IMR-90 (cell line): ENCODE measurements at regions not wholly inside any gene's neighbourhood (a gene's known extent, or its start where the extent isn't known, plus 50 kb on each side); places are given as distances from the start of the nearest gene placed in this dataset.

Experiments
- ATAC-seq: fragments of 200-7000 bp; cut with Tn5 transposase; 2 replicates; pipeline ENCODE4 v1.9.1; 2020; ENCODE audit warnings: low read depth, mild to moderate bottlenecking, moderate library complexity
- BruUV-seq: library from RNA; stranded (reverse); fragments of 400-500 nt; replicated peaks from 2 replicates; lab custom pipeline; 2021; lab: Mats Ljungman, UMichigan
- CTCF ChIA-PET: fragments of 300-600 bp; formaldehyde crosslinking; extraction: SDS; loops from one replicate; lab custom pipeline; 2021; ENCODE audit warnings: antibody characterized with exemption; lab: Yijun Ruan, JAX
- POLR2A ChIA-PET: fragments of 300-600 bp; sonication (Branson Sonifier 250); formaldehyde crosslinking; loops from one replicate; lab custom pipeline; 2022; ENCODE audit warnings: antibody characterized with exemption; ENCODE audit not compliant: unreplicated experiment; lab: Charles Lee
- DNase-seq: peaks from one replicate; pipeline ENCODE4 v3.0.0; 2013
- H2AFZ ChIP-seq: replicated peaks from 2 replicates; pipeline ENCODE3; 2013; ENCODE audit warnings: low read length, mild to moderate bottlenecking; ENCODE audit not compliant: poor library complexity
- H2AK5ac ChIP-seq: 2 replicates; pipeline ENCODE4 v1.6.1; 2013; ENCODE audit warnings: low read depth, low read length, inconsistent platforms
- H2AK9ac ChIP-seq: replicated peaks from 2 replicates; pipeline ENCODE3; 2013; ENCODE audit warnings: mild to moderate bottlenecking, low read depth, low read length, moderate library complexity; ENCODE audit not compliant: poor library complexity
- H2BK120ac ChIP-seq: 2 replicates; pipeline ENCODE4 v1.6.1; 2013; ENCODE audit warnings: low read depth, low read length, inconsistent platforms
- H2BK15ac ChIP-seq: 3 replicates; pipeline ENCODE4 v1.6.1; 2013; ENCODE audit warnings: low read depth, low read length, inconsistent platforms
- H2BK20ac ChIP-seq: 2 replicates; pipeline ENCODE4 v1.6.1; 2013; ENCODE audit warnings: low read depth, mild to moderate bottlenecking, inconsistent platforms, low read length, moderate library complexity
- H2BK5ac ChIP-seq: 2 replicates; pipeline ENCODE4 v1.6.1; 2013; ENCODE audit warnings: mild to moderate bottlenecking, low read depth, low read length, inconsistent platforms; ENCODE audit not compliant: poor library complexity, severe bottlenecking
- H3K14ac ChIP-seq: replicated peaks from 2 replicates; pipeline ENCODE4 v1.6.1; 2013; ENCODE audit warnings: low read depth, low read length, inconsistent platforms
- H3K18ac ChIP-seq: 2 replicates; pipeline ENCODE4 v1.6.1; 2013; ENCODE audit warnings: low read depth, low read length, control low read depth
- H3K23ac ChIP-seq: 2 replicates; pipeline ENCODE4 v1.6.1; 2013; ENCODE audit warnings: low read depth, low read length, inconsistent platforms
- H3K27ac ChIP-seq: 2 replicates; pipeline ENCODE4 v1.5.1; 2013; ENCODE audit warnings: mild to moderate bottlenecking, control low read depth, low read length; ENCODE audit not compliant: insufficient read depth
- H3K27me3 ChIP-seq: 2 replicates; pipeline ENCODE4 v1.6.1; 2013; ENCODE audit warnings: low read length; ENCODE audit not compliant: control insufficient read depth, insufficient read depth
- H3K36me3 ChIP-seq: 2 replicates; pipeline ENCODE4 v1.6.1; 2013; ENCODE audit warnings: low read length, mixed read lengths; ENCODE audit not compliant: control insufficient read depth, insufficient read depth
- H3K4ac ChIP-seq: 2 replicates; pipeline ENCODE4 v1.6.1; 2013; ENCODE audit warnings: low read depth, low read length, inconsistent platforms
- H3K4me1 ChIP-seq: 2 replicates; pipeline ENCODE4 v1.6.1; 2013; ENCODE audit warnings: low read length, mixed read lengths; ENCODE audit not compliant: control insufficient read depth, insufficient read depth
- H3K4me2 ChIP-seq: 2 replicates; pipeline ENCODE4 v1.6.1; 2013; ENCODE audit warnings: low read depth, mild to moderate bottlenecking, control low read depth, low read length, moderate library complexity
- H3K4me3 ChIP-seq: 2 replicates; pipeline ENCODE4 v1.5.1; 2013; ENCODE audit warnings: low read depth, mild to moderate bottlenecking, control low read depth, low read length, moderate library complexity; ENCODE audit not compliant: insufficient read depth
- H3K56ac ChIP-seq: 2 replicates; pipeline ENCODE4 v1.6.1; 2013; ENCODE audit warnings: low read length, inconsistent platforms; ENCODE audit not compliant: insufficient read depth; ENCODE audit errors: extremely low read depth
- H3K79me1 ChIP-seq, 2 experiments: 2 replicates each; pipeline ENCODE4 v1.6.1; 2013; ENCODE audit warnings: low read length in 2 of 2, inconsistent platforms in 1 of 2, low read depth in 1 of 2
- H3K9ac ChIP-seq: 2 replicates; pipeline ENCODE4 v1.6.1; 2013; ENCODE audit warnings: low read depth, low read length, control low read depth
- H3K9me1 ChIP-seq: 2 replicates; pipeline ENCODE4 v1.6.1; 2013; ENCODE audit warnings: low read length, inconsistent platforms; ENCODE audit not compliant: insufficient read depth
- H3K9me3 ChIP-seq: 2 replicates; pipeline ENCODE4 v1.6.1; 2013; ENCODE audit warnings: low read length; ENCODE audit not compliant: control insufficient read depth, insufficient read depth
- H4K20me1 ChIP-seq: 2 replicates; pipeline ENCODE4 v1.6.1; 2013; ENCODE audit warnings: low read length, inconsistent platforms; ENCODE audit not compliant: insufficient read depth
- H4K5ac ChIP-seq: 2 replicates; pipeline ENCODE4 v1.6.1; 2013; ENCODE audit warnings: mild to moderate bottlenecking, low read depth, low read length, control low read depth
- H4K8ac ChIP-seq, 2 experiments: 2 replicates each; pipeline ENCODE4 v1.6.1; 2013; ENCODE audit warnings: low read depth in 2 of 2, low read length in 2 of 2, control low read depth in 1 of 2, inconsistent platforms in 1 of 2
- H4K91ac ChIP-seq: 2 replicates; pipeline ENCODE4 v1.6.1; 2013; ENCODE audit warnings: low read depth, low read length, inconsistent platforms; ENCODE audit not compliant: insufficient read depth
- BHLHE40 ChIP-seq: fragments of 150-350 bp; IDR thresholded peaks from 2 replicates; pipeline ENCODE4 v1.6.1; 2016; ENCODE audit warnings: mild to moderate bottlenecking, low read depth, low read length
- CHD1 ChIP-seq: IDR thresholded peaks from 2 replicates; pipeline ENCODE4 v1.6.1; 2012; ENCODE audit warnings: low read depth, low read length, improper control_type of control experiment
- FOS ChIP-seq: fragments of 150-350 bp; IDR thresholded peaks from 2 replicates; pipeline ENCODE4 v1.6.1; 2016; ENCODE audit warnings: low read depth, low read length
- MAZ ChIP-seq: IDR thresholded peaks from 2 replicates; pipeline ENCODE4 v1.6.1; 2012; ENCODE audit warnings: low read depth, mild to moderate bottlenecking, low read length, improper control_type of control experiment, moderate library complexity, borderline replicate concordance
- MXI1 ChIP-seq: IDR thresholded peaks from 2 replicates; pipeline ENCODE4 v1.6.1; 2012; ENCODE audit warnings: low read depth, mild to moderate bottlenecking, low read length, moderate library complexity, borderline replicate concordance
- RAD21 ChIP-seq: IDR thresholded peaks from 2 replicates; pipeline ENCODE4 v1.6.1; 2012; ENCODE audit warnings: low read length, improper control_type of control experiment
- RCOR1 ChIP-seq: IDR thresholded peaks from 2 replicates; pipeline ENCODE4 v1.6.1; 2012; ENCODE audit warnings: mild to moderate bottlenecking, low read length, improper control_type of control experiment; ENCODE audit not compliant: insufficient replicate concordance
- WGBS, 2 experiments: methylation state at CpG; one replicate each; pipeline versions ENCODE4 v1.1.5 to v1.1.7; 2013; ENCODE audit warnings: missing lambda C conversion rate in 2 of 2; ENCODE audit not compliant: insufficient read length in 1 of 2; ENCODE audit errors: extremely low coverage in 2 of 2; 5-methylcytosine and 5-hydroxymethylcytosine counted together
- dilution Hi-C: fragments of 300-500 bp; cut with HindIII; formaldehyde crosslinking; loops from one replicate; pipeline ENCODE4 v1.14.3; 2018; ENCODE audit warnings: low sequenced_read_pairs; ENCODE audit not compliant: unreplicated experiment
- in situ Hi-C: fragments of 300-500 bp; cut with MboI; formaldehyde crosslinking; loops from 3 replicates; pipeline ENCODE4 v1.14.3; 2019; ENCODE audit warnings: low sequenced_read_pairs, inconsistent platforms, mixed read lengths
- intact Hi-C: fragments of 100-400 bp; cut with micrococcal nuclease; formaldehyde crosslinking; loops from 2 replicates; pipeline ENCODE4 v1.10.0; 2022

DNA sequence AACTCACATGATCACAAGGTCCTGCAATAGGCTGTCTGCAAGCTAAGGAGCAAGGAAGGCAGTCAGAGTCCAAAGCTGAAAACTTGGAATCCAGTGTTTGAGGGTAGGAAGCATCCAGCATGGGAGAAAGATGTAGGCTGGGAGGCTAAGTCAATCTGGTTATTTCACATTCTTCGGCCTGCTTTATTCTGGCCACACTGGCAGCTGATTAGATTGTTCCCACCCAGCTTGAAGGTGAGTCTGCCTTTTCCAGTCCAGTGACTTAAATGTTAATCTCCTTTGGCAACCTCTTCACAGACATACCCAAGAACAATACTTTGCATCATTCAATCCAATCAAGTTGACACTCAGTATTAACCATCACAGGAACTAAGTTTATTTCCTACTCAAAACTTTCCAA is 453.4 kb downstream of the TLE4 start:
- Histone ChIP-seq H2AK9ac (no peak overlapping the region), H3K27me3 (no peaks in the 10 kb centered on the region), H3K4me1 (no peaks in the 10 kb centered on the region), H2BK15ac (no peak overlapping the region), H3K9me1 (no peaks in the 10 kb centered on the region), H3K18ac (no peak overlapping the region), H3K14ac (no peak overlapping the region), H2AFZ (no peak overlapping the region), H3K4me3 (no peak overlapping the region), H2BK5ac (no peak overlapping the region), H3K23ac (no peak overlapping the region), H4K8ac (no peak overlapping the region), H4K20me1 (no peaks in the 10 kb centered on the region), H2AK5ac (no peak overlapping the region), H3K27ac (no peak overlapping the region), H2BK20ac (no peak overlapping the region), H3K56ac (no peak overlapping the region), H3K9ac (no peak overlapping the region), H3K4me2 (no peak overlapping the region), H3K79me1 (no peaks in the 10 kb centered on the region), H3K4ac (no peak overlapping the region), H2BK120ac (no peak overlapping the region), H4K5ac (no peak overlapping the region), H3K36me3 (no peaks in the 10 kb centered on the region), H4K91ac (no peak overlapping the region), H3K9me3 (no peaks in the 10 kb centered on the region)
- TF ChIP-seq MAZ (no peak), BHLHE40 (no peak), FOS (no peak), RCOR1 (no peak), RAD21 (no peak), MXI1 (no peak), CHD1 (no peak)
- intact Hi-C loops (no loop called here), in situ Hi-C loops (no loop called here), dilution Hi-C loops (no loop called here)
- no TSS peak for BruUV-seq
- DNase-seq (no peak), ATAC-seq (no peak)
- 60% methylated on average over 1 of the region's 1 CpG; no CpG with 5 or more reads in 1 of the 2 experiments for WGBS, 2 experiments
- ChIA-PET POLR2A (no interaction called here), CTCF (no interaction called here)
